ENCODE measurements at regions not wholly inside any gene's neighbourhood (a gene's known extent, or its start where the extent isn't known, plus 50 kb on each side); places are given as distances from the start of the nearest gene placed in this dataset.

GRCh38 chrX:96376266-96376665 lies 308.4 kb upstream of the DIAPH2 start:
- TF ChIP-seq, protein P1, sequence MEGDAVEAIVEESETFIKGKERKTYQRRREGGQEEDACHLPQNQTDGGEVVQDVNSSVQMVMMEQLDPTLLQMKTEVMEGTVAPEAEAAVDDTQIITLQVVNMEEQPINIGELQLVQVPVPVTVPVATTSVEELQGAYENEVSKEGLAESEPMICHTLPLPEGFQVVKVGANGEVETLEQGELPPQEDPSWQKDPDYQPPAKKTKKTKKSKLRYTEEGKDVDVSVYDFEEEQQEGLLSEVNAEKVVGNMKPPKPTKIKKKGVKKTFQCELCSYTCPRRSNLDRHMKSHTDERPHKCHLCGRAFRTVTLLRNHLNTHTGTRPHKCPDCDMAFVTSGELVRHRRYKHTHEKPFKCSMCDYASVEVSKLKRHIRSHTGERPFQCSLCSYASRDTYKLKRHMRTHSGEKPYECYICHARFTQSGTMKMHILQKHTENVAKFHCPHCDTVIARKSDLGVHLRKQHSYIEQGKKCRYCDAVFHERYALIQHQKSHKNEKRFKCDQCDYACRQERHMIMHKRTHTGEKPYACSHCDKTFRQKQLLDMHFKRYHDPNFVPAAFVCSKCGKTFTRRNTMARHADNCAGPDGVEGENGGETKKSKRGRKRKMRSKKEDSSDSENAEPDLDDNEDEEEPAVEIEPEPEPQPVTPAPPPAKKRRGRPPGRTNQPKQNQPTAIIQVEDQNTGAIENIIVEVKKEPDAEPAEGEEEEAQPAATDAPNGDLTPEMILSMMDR (conservative IDR thresholded peaks at IDR 0.05; ENCODE audit: low read depth, low read length) = no peak
- TF ChIP-seq EZH2 (IDR thresholded peaks at IDR 0.05; ENCODE audit: low read length, unreplicated experiment) (no peak), EZH2phosphoT487 (IDR thresholded peaks at IDR 0.05; ENCODE audit: borderline replicate concordance, low read length) (no peak)
